Body of pancreas (tissue), 4 donors: ENCODE measurements at regions not wholly inside any gene's neighbourhood (a gene's known extent, or its start where the extent isn't known, plus 50 kb on each side); places are given as distances from the start of the nearest gene placed in this dataset.

Experiments
- CTCF ChIP-seq, 7 experiments: fragments of 450-650 bp in 4 of 7; fragments of 200-600 bp in 3 of 7; sonication (generic) in 3 of 7; IDR thresholded peaks; one replicate each; pipeline ENCODE4 v1.5.1; 2016 to 2019; ENCODE audit warnings: antibody characterized with exemption in 7 of 7
- POLR2A ChIP-seq, 3 donors: fragments of 450-650 bp; IDR thresholded peaks; one replicate each; pipeline ENCODE4 v1.6.1; 2016; ENCODE audit warnings: antibody characterized with exemption in 3 of 3, mild to moderate bottlenecking in 2 of 3

GRCh38 chr3:110227991-110228390 lies 843.6 kb upstream of the NECTIN3 start:
- no peak for TF ChIP-seq CTCF (IDR thresholded peaks at IDR 0.05)
- TF ChIP-seq POLR2A (IDR thresholded peaks at IDR 0.05), result no peak
